Astrocyte of the spinal cord (primary cell): ENCODE measurements at regions not wholly inside any gene's neighbourhood (a gene's known extent, or its start where the extent isn't known, plus 50 kb on each side); places are given as distances from the start of the nearest gene placed in this dataset.

Experiments used
- DNase-seq: peaks from one replicate; pipeline ENCODE4 v3.0.0; 2011; ENCODE audit warnings: low read depth, low spot score
- H3K4me3 ChIP-seq: 2 replicates; pipeline ENCODE4 v1.5.1; 2011; ENCODE audit warnings: low read depth, mild to moderate bottlenecking, low read length, moderate library complexity
- CTCF ChIP-seq: IDR thresholded peaks from 2 replicates; pipeline ENCODE4 v1.5.1; 2012; ENCODE audit warnings: low read depth, mild to moderate bottlenecking, low read length, inconsistent platforms
- in situ Hi-C: cut with HindIII; loops from 2 replicates; pipeline ENCODE4 v1.10.0; 2017; ENCODE audit warnings: low sequenced_read_pairs

- in situ Hi-C loops = no loop called here
- H3K4me3 ChIP-seq = no peak overlapping the region
- DNase-seq = no peak
- TF ChIP-seq CTCF = no peak
Measured at GRCh38 chrX:149267878-149268813, 237.0 kb downstream of the IDS start.

- in situ Hi-C loops = no loop called here
- DNase-seq = no peak
- TF ChIP-seq CTCF = no peak
- no peak overlapping the region for H3K4me3 ChIP-seq
Measured at GRCh38 chrX:149262086-149262485, 243.0 kb downstream of the IDS start.

GRCh38 chrX:149259241-149259640, 245.9 kb downstream of the IDS start:
- in situ Hi-C loops = no loop called here
- no peak for TF ChIP-seq CTCF
- peak; percentile 48 for DNase-seq
- no peak overlapping the region for H3K4me3 ChIP-seq

- H3K4me3 ChIP-seq = no peak overlapping the region
- no peak for TF ChIP-seq CTCF
- DNase-seq = no peak
- in situ Hi-C loops = no loop called here
Measured at GRCh38 chrX:149255860-149256259, 249.2 kb downstream of the IDS start.

- in situ Hi-C loops = no loop called here
- no peak overlapping the region for H3K4me3 ChIP-seq
- no peak for TF ChIP-seq CTCF
- peak; percentile 22 for DNase-seq
Measured at GRCh38 chrX:149248073-149248625, 257.0 kb downstream of the IDS start.

GRCh38 chrX:149230689-149231088, 274.4 kb downstream of the IDS start:
- no peak overlapping the region for H3K4me3 ChIP-seq
- TF ChIP-seq CTCF = no peak
- DNase-seq = no peak
- in situ Hi-C loops = no loop called here
